Endothelial cell (in vitro differentiated cells): ENCODE measurements at regions not wholly inside any gene's neighbourhood (a gene's known extent, or its start where the extent isn't known, plus 50 kb on each side); places are given as distances from the start of the nearest gene placed in this dataset.

Source experiments
- DNase-seq: peaks from one replicate; pipeline ENCODE4 v3.0.0; 2021; ENCODE audit warnings: low spot score
- H3K27ac Mint-ChIP-seq: one replicate; pipeline ENCODE4 v1.8.0; 2021; ENCODE audit warnings: mixed read lengths, inconsistent platforms; ENCODE audit not compliant: unreplicated experiment
- H3K27me3 Mint-ChIP-seq: one replicate; pipeline ENCODE4 v1.8.0; 2021; ENCODE audit warnings: mild to moderate bottlenecking, moderate library complexity, mixed read lengths, inconsistent platforms; ENCODE audit not compliant: unreplicated experiment
- H3K36me3 Mint-ChIP-seq: one replicate; pipeline ENCODE4 v1.8.0; 2021; ENCODE audit warnings: mild to moderate bottlenecking, low read depth, mixed read lengths, inconsistent platforms; ENCODE audit not compliant: unreplicated experiment
- H3K4me1 Mint-ChIP-seq: one replicate; pipeline ENCODE4 v1.8.0; 2021; ENCODE audit warnings: mild to moderate bottlenecking, mixed read lengths, inconsistent platforms; ENCODE audit not compliant: unreplicated experiment
- H3K4me3 Mint-ChIP-seq: one replicate; pipeline ENCODE4 v1.8.0; 2021; ENCODE audit warnings: mild to moderate bottlenecking, mixed read lengths, inconsistent platforms; ENCODE audit not compliant: unreplicated experiment
- H3K9me3 Mint-ChIP-seq: one replicate; pipeline ENCODE4 v1.8.0; 2021; ENCODE audit warnings: mixed read lengths, inconsistent platforms; ENCODE audit not compliant: unreplicated experiment
- TF ChIP-seq, protein P1 (sequence below): fragments of 200-600 bp; sonication (generic); IDR thresholded peaks from one replicate; pipeline ENCODE4 v1.5.0; 2021; ENCODE audit warnings: antibody characterized with exemption; ENCODE audit not compliant: unreplicated experiment

DNA sequence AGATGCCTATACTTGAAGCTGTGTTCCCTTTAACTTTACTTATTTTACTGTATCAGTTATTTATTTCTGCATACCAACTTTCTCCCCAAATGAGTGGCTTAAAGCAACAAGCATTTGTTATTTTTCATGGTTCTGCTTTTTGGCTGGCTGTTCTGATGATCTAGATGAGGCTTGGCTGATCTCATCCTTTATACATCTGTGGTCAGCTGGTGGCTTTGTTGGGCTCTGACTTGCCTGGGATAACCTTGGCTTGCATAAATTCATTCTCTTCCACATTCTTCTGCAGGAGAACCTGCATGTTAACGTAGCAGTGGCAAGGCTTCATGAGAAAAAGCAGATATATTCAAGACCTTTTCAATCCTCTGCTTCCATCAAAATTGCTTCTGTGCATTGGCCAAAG, 1317.6 kb downstream of the ADGRL3 start:
- Mint-ChIP-seq H3K36me3 (no peaks in the 10 kb centered on the region), H3K4me3 (no peak overlapping the region), H3K27ac (no peak overlapping the region), H3K4me1 (peaks cover 12% of the 10 kb centered on the region), H3K9me3 (no peaks in the 10 kb centered on the region), H3K27me3 (no peaks in the 10 kb centered on the region)
- TF ChIP-seq, protein P1, sequence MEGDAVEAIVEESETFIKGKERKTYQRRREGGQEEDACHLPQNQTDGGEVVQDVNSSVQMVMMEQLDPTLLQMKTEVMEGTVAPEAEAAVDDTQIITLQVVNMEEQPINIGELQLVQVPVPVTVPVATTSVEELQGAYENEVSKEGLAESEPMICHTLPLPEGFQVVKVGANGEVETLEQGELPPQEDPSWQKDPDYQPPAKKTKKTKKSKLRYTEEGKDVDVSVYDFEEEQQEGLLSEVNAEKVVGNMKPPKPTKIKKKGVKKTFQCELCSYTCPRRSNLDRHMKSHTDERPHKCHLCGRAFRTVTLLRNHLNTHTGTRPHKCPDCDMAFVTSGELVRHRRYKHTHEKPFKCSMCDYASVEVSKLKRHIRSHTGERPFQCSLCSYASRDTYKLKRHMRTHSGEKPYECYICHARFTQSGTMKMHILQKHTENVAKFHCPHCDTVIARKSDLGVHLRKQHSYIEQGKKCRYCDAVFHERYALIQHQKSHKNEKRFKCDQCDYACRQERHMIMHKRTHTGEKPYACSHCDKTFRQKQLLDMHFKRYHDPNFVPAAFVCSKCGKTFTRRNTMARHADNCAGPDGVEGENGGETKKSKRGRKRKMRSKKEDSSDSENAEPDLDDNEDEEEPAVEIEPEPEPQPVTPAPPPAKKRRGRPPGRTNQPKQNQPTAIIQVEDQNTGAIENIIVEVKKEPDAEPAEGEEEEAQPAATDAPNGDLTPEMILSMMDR = no peak
- DNase-seq = no peak

DNA sequence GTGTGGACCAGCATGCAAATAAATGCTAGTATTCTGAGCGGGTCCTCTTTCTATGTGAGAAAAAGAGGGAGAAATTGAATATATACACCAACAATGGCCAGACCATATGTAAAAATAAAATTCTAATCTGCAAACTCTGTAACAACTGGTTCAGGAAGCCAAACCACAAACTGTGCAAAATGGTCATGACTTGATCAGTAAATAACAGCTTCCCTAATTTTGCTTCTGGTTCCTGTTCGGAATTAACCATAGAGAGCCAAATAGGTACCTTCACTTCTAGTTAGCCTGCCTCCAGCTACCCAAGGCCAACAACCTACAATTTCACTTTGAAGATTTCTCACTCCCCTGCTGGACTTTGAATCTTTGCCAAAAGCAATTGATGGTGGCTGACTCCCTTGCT, 1313.2 kb downstream of the ADGRL3 start:
- DNase-seq = no peak
- Mint-ChIP-seq H3K9me3 (no peaks in the 10 kb centered on the region), H3K4me1 (peaks cover 4% of the 10 kb centered on the region), H3K4me3 (no peak overlapping the region), H3K27ac (no peak overlapping the region), H3K36me3 (no peaks in the 10 kb centered on the region), H3K27me3 (no peaks in the 10 kb centered on the region)
- TF ChIP-seq, protein P1 = no peak

DNA sequence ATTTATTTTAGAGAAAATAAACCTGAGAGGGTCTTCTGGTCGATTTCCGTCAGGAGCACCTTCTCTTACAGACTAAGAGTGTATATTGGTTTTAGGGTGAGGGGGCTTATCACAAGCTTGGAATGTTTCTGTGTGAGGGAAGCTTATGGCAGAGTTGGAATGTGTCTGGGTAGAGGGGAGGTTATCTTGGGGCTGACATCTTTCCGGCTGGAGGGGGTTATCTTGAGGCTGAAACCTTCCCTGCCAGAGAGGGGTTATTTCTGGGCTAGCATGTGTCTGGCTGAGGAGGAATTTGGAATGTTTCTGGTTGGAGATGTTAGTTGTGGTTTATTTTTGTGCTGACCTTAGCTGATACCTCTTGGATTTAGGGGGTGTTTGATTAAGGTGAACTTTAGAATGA, 1312.1 kb downstream of the ADGRL3 start:
- H3K4me3 Mint-ChIP-seq = no peak overlapping the region
- H3K9me3 Mint-ChIP-seq = no peaks in the 10 kb centered on the region
- H3K27ac Mint-ChIP-seq = no peak overlapping the region
- no peaks in the 10 kb centered on the region for H3K36me3 Mint-ChIP-seq
- DNase-seq = no peak
- TF ChIP-seq, protein P1 = no peak
- peaks cover 4% of the 10 kb centered on the region for H3K4me1 Mint-ChIP-seq
- H3K27me3 Mint-ChIP-seq = no peaks in the 10 kb centered on the region

DNA sequence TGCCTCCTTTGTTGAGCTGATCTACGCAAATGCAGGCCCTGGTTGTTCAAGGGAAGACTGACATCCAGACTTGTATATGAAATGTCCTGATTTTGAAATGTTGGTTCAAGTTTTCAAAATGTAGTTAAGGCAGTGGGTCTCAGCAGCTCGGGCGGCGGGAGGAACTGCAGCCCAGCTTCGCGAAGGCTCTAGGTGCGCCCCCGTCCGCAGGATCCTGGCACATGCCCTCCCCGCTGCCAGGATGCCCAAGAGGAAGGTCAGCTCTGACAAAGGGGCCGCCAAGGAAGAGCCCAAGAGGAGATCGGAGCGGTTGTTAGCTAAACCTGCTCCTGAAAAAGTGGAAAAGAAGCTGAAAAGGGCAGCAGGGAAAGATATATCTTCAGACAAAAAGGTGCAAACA, 1310.1 kb downstream of the ADGRL3 start:
- Mint-ChIP-seq H3K4me3 (no peak overlapping the region), H3K36me3 (no peaks in the 10 kb centered on the region), H3K4me1 (peaks cover 4% of the 10 kb centered on the region), H3K27me3 (no peaks in the 10 kb centered on the region), H3K27ac (no peak overlapping the region), H3K9me3 (no peaks in the 10 kb centered on the region)
- DNase-seq = no peak
- TF ChIP-seq, protein P1 = no peak

DNA sequence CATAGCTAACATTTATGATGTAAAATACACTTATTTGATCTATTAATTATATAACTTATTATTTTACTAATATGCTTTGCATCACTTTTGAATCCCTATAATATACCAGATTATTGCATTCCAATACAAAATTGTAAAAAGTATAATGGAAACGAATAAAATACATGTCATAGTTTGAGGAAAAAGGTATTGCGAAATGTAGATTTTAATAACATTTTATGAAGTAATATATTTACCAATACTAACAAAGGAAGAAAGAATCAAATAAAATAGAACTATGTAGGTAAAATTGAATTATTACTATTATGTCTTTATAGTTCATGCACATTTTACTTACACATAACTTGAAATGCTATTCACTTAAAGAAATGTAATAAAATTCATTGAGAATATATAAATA, 1300.2 kb downstream of the ADGRL3 start:
- Mint-ChIP-seq H3K4me3 (no peak overlapping the region), H3K27me3 (no peaks in the 10 kb centered on the region)
- TF ChIP-seq, protein P1 = no peak

More for the DNA sequence above, 1300.2 kb downstream of the ADGRL3 start:
- no peaks in the 10 kb centered on the region for H3K9me3 Mint-ChIP-seq
- no peaks in the 10 kb centered on the region for H3K4me1 Mint-ChIP-seq
- H3K36me3 Mint-ChIP-seq = no peaks in the 10 kb centered on the region
- H3K27ac Mint-ChIP-seq = no peak overlapping the region
- DNase-seq = no peak
